GM10266 (cell line): ENCODE measurements at regions not wholly inside any gene's neighbourhood (a gene's known extent, or its start where the extent isn't known, plus 50 kb on each side); places are given as distances from the start of the nearest gene placed in this dataset.

Experiments
- DNase-seq: peaks from one replicate; pipeline ENCODE4 v3.0.0; 2012; ENCODE audit errors: extremely low spot score
- CTCF ChIP-seq: IDR thresholded peaks from 2 replicates; pipeline ENCODE4 v1.5.1; 2012; ENCODE audit warnings: mild to moderate bottlenecking, low read depth; ENCODE audit not compliant: control insufficient read depth, insufficient read depth; ENCODE audit errors: missing control alignments

DNA sequence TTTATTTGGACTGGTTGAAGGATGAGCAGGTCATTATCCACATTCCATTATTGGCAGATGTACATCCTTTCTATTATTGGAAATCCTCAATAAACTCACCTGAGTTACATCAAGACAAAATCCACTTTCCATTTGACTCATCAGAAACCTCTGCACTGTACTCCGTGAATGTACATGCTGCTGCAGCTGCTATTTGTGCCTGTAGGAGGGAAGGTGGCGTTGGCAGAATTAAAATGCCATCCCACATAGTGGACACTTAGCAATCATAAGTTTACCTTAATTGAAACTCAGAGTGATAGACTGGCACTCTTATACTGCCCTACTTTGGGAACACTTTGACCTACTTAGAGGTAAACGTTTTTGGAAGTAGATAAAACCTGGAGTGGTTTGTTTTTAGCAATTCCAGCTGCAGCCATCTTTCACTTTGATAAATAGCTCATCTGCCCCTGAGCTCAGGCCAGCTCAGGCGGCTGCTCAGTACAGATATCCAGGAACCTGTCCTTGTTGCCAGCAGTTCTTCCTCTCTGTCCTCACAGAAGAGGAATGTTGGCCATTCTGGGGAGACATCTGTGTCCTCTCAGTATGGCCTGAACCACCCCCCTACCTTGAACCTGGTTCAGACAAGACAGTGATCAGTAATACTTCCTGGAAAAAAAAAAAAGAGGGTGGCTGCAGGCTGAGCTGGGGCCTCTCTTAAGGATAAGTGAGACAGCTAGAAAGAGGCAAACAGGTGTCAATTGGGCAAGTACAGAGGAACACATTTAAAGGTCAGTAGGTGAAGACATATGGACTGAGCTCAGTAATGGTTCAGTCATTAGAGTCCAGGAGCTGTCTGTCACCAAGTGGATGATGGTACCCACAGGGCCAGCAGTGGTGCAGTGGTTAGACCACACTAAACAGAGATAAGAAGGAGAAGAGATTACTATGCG lies 153.4 kb upstream of the UMPS start:
- peak; percentile 50 for DNase-seq
- no peak for TF ChIP-seq CTCF

- TF ChIP-seq CTCF, result no peak
- DNase-seq, result peak; percentile 58
Observed at GRCh38 chr3:124577494-124578167, 152.6 kb upstream of the UMPS start.

DNA sequence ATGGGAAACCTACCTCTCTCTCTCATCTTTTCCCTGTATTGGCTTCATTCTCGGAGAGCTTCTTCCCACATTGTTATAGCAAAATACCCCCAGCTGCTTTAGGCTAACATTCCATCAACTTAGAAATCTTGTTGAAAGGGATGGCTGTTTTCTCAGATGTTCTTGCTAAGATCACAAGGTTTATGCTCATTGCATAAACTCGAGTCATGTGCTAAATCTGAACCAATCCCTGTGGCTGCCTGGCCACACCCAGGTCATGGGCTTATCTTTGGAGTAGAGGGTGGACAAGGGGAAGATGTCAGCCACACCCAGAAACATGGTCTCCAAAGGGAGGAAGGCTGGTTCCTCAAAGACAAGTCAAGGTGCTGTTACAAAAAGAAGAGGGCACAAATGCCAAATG lies 150.6 kb upstream of the UMPS start:
- DNase-seq, result no peak
- no peak for TF ChIP-seq CTCF

- TF ChIP-seq CTCF, result no peak
Observed at GRCh38 chr3:124582196-124582595, 148.1 kb upstream of the UMPS start.

GRCh38 chr3:124582621-124583395 lies 147.4 kb upstream of the UMPS start:
- DNase-seq, result no peak
- no peak for TF ChIP-seq CTCF

More at GRCh38 chr3:124582196-124582595, 148.1 kb upstream of the UMPS start:
- DNase-seq, result no peak

DNA sequence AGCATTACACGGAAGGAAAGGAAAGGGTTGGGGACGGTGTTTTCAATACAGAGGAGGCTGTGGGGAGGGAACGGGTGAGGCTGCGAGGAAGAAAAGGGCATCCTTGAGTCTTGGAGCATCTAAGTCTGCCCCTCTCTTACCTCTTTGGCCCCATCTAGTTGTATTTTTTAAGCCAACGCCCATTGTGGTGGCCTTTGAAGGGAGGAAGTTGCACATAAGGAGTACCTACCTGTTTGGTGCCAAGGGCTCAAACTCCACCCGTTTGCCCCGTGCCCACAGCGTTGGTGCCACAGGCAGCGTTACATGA lies 146.1 kb upstream of the UMPS start:
- DNase-seq, result no peak
- TF ChIP-seq CTCF, result no peak
